ENCODE measurements at regions not wholly inside any gene's neighbourhood (a gene's known extent, or its start where the extent isn't known, plus 50 kb on each side); places are given as distances from the start of the nearest gene placed in this dataset.

GRCh38 chr18:25787276-25787675, 303.1 kb downstream of the SS18 start:
- no peak for DNase-seq (ENCODE audit: low spot score)
- TF ChIP-seq CTCF (IDR thresholded peaks at IDR 0.05; ENCODE audit: extremely low read depth, insufficient read depth, missing control alignments) = no peak
- in situ Hi-C loops (cut with MboI; ENCODE audit: low pct_unique_long_range_greater_than_20kb, low sequenced_read_pairs, unreplicated experiment) = no loop called here

- DNase-seq (ENCODE audit: low spot score) = no peak
- in situ Hi-C loops (cut with MboI; ENCODE audit: low pct_unique_long_range_greater_than_20kb, low sequenced_read_pairs, unreplicated experiment) = no loop called here
- no peak for TF ChIP-seq CTCF (IDR thresholded peaks at IDR 0.05; ENCODE audit: extremely low read depth, insufficient read depth, missing control alignments)
Observed at GRCh38 chr18:25786758-25787157, 303.7 kb downstream of the SS18 start.

- no peak for DNase-seq (ENCODE audit: low spot score)
- in situ Hi-C loops (cut with MboI; ENCODE audit: low pct_unique_long_range_greater_than_20kb, low sequenced_read_pairs, unreplicated experiment) = no loop called here
- no peak for TF ChIP-seq CTCF (IDR thresholded peaks at IDR 0.05; ENCODE audit: extremely low read depth, insufficient read depth, missing control alignments)
Observed at GRCh38 chr18:25780105-25780504, 310.3 kb downstream of the SS18 start.

- TF ChIP-seq CTCF (IDR thresholded peaks at IDR 0.05; ENCODE audit: extremely low read depth, insufficient read depth, missing control alignments) = no peak
- in situ Hi-C loops (cut with MboI; ENCODE audit: low pct_unique_long_range_greater_than_20kb, low sequenced_read_pairs, unreplicated experiment) = no loop called here
- no peak for DNase-seq (ENCODE audit: low spot score)
Observed at GRCh38 chr18:25771796-25772195, 318.6 kb downstream of the SS18 start.

- in situ Hi-C loops (cut with MboI; ENCODE audit: low pct_unique_long_range_greater_than_20kb, low sequenced_read_pairs, unreplicated experiment) = no loop called here
- no peak for DNase-seq (ENCODE audit: low spot score)
- no peak for TF ChIP-seq CTCF (IDR thresholded peaks at IDR 0.05; ENCODE audit: extremely low read depth, insufficient read depth, missing control alignments)
Observed at GRCh38 chr18:25764777-25765176, 325.6 kb downstream of the SS18 start.

- DNase-seq (ENCODE audit: low spot score) = no peak
- no peak for TF ChIP-seq CTCF (IDR thresholded peaks at IDR 0.05; ENCODE audit: extremely low read depth, insufficient read depth, missing control alignments)
- in situ Hi-C loops (cut with MboI; ENCODE audit: low pct_unique_long_range_greater_than_20kb, low sequenced_read_pairs, unreplicated experiment) = no loop called here
Observed at GRCh38 chr18:25759111-25759510, 331.3 kb downstream of the SS18 start.

GRCh38 chr18:25743646-25744151, 346.7 kb downstream of the SS18 start:
- TF ChIP-seq CTCF (IDR thresholded peaks at IDR 0.05; ENCODE audit: extremely low read depth, insufficient read depth, missing control alignments) = no peak
- DNase-seq (ENCODE audit: low spot score) = no peak
- in situ Hi-C loops (cut with MboI; ENCODE audit: low pct_unique_long_range_greater_than_20kb, low sequenced_read_pairs, unreplicated experiment) = no loop called here

Data from GM13977 (cell line).